H9 (cell line): ENCODE measurements at regions not wholly inside any gene's neighbourhood (a gene's known extent, or its start where the extent isn't known, plus 50 kb on each side); places are given as distances from the start of the nearest gene placed in this dataset.

Source experiments
- DNase-seq: peaks from one replicate; pipeline ENCODE4 v3.0.0-alpha.2; 2017
- H2AFZ ChIP-seq: one replicate; pipeline ENCODE4 v1.6.1; 2013; ENCODE audit warnings: mild to moderate bottlenecking, low read length, control low read depth, moderate library complexity
- H2AK5ac ChIP-seq: 2 replicates; pipeline ENCODE4 v1.6.1; 2013; ENCODE audit warnings: low read length, control low read depth, mixed read lengths; ENCODE audit not compliant: insufficient read length
- H2BK120ac ChIP-seq: one replicate; pipeline ENCODE4 v1.6.1; 2013; ENCODE audit warnings: low read depth, mild to moderate bottlenecking, low read length, control low read depth, inconsistent platforms; ENCODE audit not compliant: poor library complexity, severe bottlenecking
- H2BK12ac ChIP-seq: 2 replicates; pipeline ENCODE4 v1.6.1; 2013; ENCODE audit warnings: low read length, control low read depth, mixed read lengths, low read depth; ENCODE audit not compliant: insufficient read length
- H2BK15ac ChIP-seq: 2 replicates; pipeline ENCODE4 v1.6.1; 2013; ENCODE audit warnings: low read depth, low read length, control low read depth
- H2BK20ac ChIP-seq: one replicate; pipeline ENCODE4 v1.6.1; 2013; ENCODE audit warnings: low read depth, mild to moderate bottlenecking, low read length, control low read depth, inconsistent platforms; ENCODE audit not compliant: poor library complexity, severe bottlenecking
- H2BK5ac ChIP-seq: 2 replicates; pipeline ENCODE4 v1.6.1; 2013; ENCODE audit warnings: low read length, control low read depth, mixed read lengths; ENCODE audit not compliant: insufficient read length
- H3K14ac ChIP-seq: 2 replicates; pipeline ENCODE4 v1.6.1; 2013; ENCODE audit warnings: low read length, control low read depth; ENCODE audit not compliant: insufficient read depth
- H3K18ac ChIP-seq: 2 replicates; pipeline ENCODE4 v1.6.1; 2013; ENCODE audit warnings: low read depth, mild to moderate bottlenecking, mixed read lengths, low read length, control low read depth; ENCODE audit not compliant: insufficient read length
- H3K23ac ChIP-seq: 2 replicates; pipeline ENCODE4 v1.6.1; 2013; ENCODE audit warnings: low read length, control low read depth, mixed read lengths, low read depth; ENCODE audit not compliant: insufficient read length
- H3K23me2 ChIP-seq: 2 replicates; pipeline ENCODE4 v1.6.1; 2013; ENCODE audit warnings: low read depth, mild to moderate bottlenecking, mixed read lengths, low read length, control low read depth; ENCODE audit not compliant: insufficient read length, poor library complexity, severe bottlenecking
- H3K27ac ChIP-seq: 2 replicates; pipeline ENCODE4 v1.5.1; 2013; ENCODE audit warnings: low read length, control low read depth, mixed read lengths, low read depth; ENCODE audit not compliant: insufficient read length
- H3K27me3 ChIP-seq: 2 replicates; pipeline ENCODE4 v1.6.1; 2013; ENCODE audit warnings: low read length, control low read depth, inconsistent platforms; ENCODE audit not compliant: insufficient read depth
- H3K4ac ChIP-seq: 2 replicates; pipeline ENCODE4 v1.6.1; 2013; ENCODE audit warnings: low read depth, mild to moderate bottlenecking, control low read depth, inconsistent platforms, low read length, moderate library complexity
- H3K4me1 ChIP-seq: 2 replicates; pipeline ENCODE4 v1.6.1; 2013; ENCODE audit warnings: low read length, control low read depth, inconsistent platforms; ENCODE audit not compliant: insufficient read depth
- H3K4me2 ChIP-seq: 2 replicates; pipeline ENCODE4 v1.6.1; 2013; ENCODE audit warnings: low read length, control low read depth, mixed read lengths; ENCODE audit not compliant: insufficient read length, insufficient read depth
- H3K56ac ChIP-seq: 2 replicates; pipeline ENCODE4 v1.6.1; 2013; ENCODE audit warnings: low read depth, mild to moderate bottlenecking, mixed read lengths, low read length, control low read depth; ENCODE audit not compliant: insufficient read length
- H3K79me1 ChIP-seq: 2 replicates; pipeline ENCODE4 v1.6.1; 2013; ENCODE audit warnings: low read depth, mild to moderate bottlenecking, moderate library complexity, low read length, control low read depth, inconsistent platforms; ENCODE audit not compliant: insufficient read depth, poor library complexity, severe bottlenecking
- H3K79me2 ChIP-seq: 2 replicates; pipeline ENCODE4 v1.6.1; 2013; ENCODE audit warnings: low read length, control low read depth, inconsistent platforms; ENCODE audit not compliant: insufficient read depth
- H3K9ac ChIP-seq: 2 replicates; pipeline ENCODE4 v1.6.1; 2013; ENCODE audit warnings: low read length, control low read depth, mixed read lengths; ENCODE audit not compliant: insufficient read length; ENCODE audit errors: extremely low read depth
- H3K9me3 ChIP-seq: one replicate; pipeline ENCODE4 v1.6.1; 2013; ENCODE audit warnings: low read depth, low read length, inconsistent platforms; ENCODE audit not compliant: control insufficient read depth
- H3T11ph ChIP-seq: one replicate; pipeline ENCODE4 v1.6.1; 2013; ENCODE audit warnings: mild to moderate bottlenecking, low read length, control low read depth, inconsistent platforms
- H4K20me1 ChIP-seq: one replicate; pipeline ENCODE4 v1.6.1; 2013; ENCODE audit not compliant: control insufficient read depth, insufficient read length, insufficient read depth
- H4K5ac ChIP-seq: 2 replicates; pipeline ENCODE4 v1.6.1; 2013; ENCODE audit warnings: low read depth, mild to moderate bottlenecking, mixed read lengths, low read length, control low read depth; ENCODE audit not compliant: insufficient read length
- H4K8ac ChIP-seq: replicated peaks from 2 replicates; pipeline ENCODE4 v1.6.1; 2013; ENCODE audit warnings: low read length, control low read depth, mixed read lengths, low read depth; ENCODE audit not compliant: insufficient read length
- H4K91ac ChIP-seq: 2 replicates; pipeline ENCODE4 v1.6.1; 2013; ENCODE audit warnings: low read depth, mild to moderate bottlenecking, moderate library complexity, mixed read lengths, low read length, control low read depth; ENCODE audit not compliant: insufficient read length
- H3K27ac Mint-ChIP-seq, 3 experiments: 2 replicates in 2 of 3; 3 replicates in 1 of 3; pipeline ENCODE4 v1.8.0; 2020 to 2021; ENCODE audit warnings: mixed read lengths in 3 of 3, mild to moderate bottlenecking in 1 of 3, moderate library complexity in 1 of 3
- H3K27me3 Mint-ChIP-seq: 2 replicates; pipeline ENCODE4 v1.8.0; 2021; ENCODE audit warnings: low read depth, mild to moderate bottlenecking, moderate library complexity, mixed read lengths
- H3K36me3 Mint-ChIP-seq, 3 experiments: 2 replicates in 2 of 3; 3 replicates in 1 of 3; pipeline ENCODE4 v1.8.0; 2020 to 2021; ENCODE audit warnings: low read depth in 3 of 3, mixed read lengths in 3 of 3; ENCODE audit not compliant: insufficient read depth in 1 of 3
- H3K4me1 Mint-ChIP-seq, 2 experiments: 2 replicates each; pipeline ENCODE4 v1.8.0; 2020; ENCODE audit warnings: mixed read lengths in 2 of 2
- H3K4me3 Mint-ChIP-seq, 2 experiments: 2 replicates in 1 of 2; 3 replicates in 1 of 2; pipeline ENCODE4 v1.8.0; 2020 to 2021; ENCODE audit warnings: mild to moderate bottlenecking in 2 of 2, mixed read lengths in 2 of 2, moderate library complexity in 1 of 2
- H3K9me3 Mint-ChIP-seq, 2 experiments: 2 replicates in 1 of 2; 3 replicates in 1 of 2; pipeline ENCODE4 v1.8.0; 2020; ENCODE audit warnings: mild to moderate bottlenecking in 2 of 2, mixed read lengths in 2 of 2, moderate library complexity in 1 of 2
- CTCF ChIP-seq: fragments of 200-600 bp; sonication (generic); conservative IDR thresholded peaks from 3 replicates; pipeline ENCODE4 v1.8.0; 2021; ENCODE audit warnings: antibody characterized with exemption, mild to moderate bottlenecking
- WGBS: extraction: QIAGEN DNeasy Blood & Tissue Kit; methylation state at CpG from one replicate; pipeline ENCODE4 v1.1.7; 2013; ENCODE audit warnings: missing lambda C conversion rate, low lambda C conversion rate, mixed read lengths; ENCODE audit not compliant: insufficient read length; ENCODE audit errors: extremely low coverage; 5-methylcytosine and 5-hydroxymethylcytosine counted together

GRCh38 chr17:70323269-70323668, 153.9 kb downstream of the KCNJ2 start:
- no peak overlapping the region for H4K5ac ChIP-seq
- H4K8ac ChIP-seq = no peak overlapping the region
- no peak overlapping the region for H3K56ac ChIP-seq
- H3K27ac Mint-ChIP-seq = no peak overlapping the region
- H3K27me3 Mint-ChIP-seq = no peaks in the 10 kb centered on the region
- H3K4me2 ChIP-seq = no peak overlapping the region
- H3T11ph ChIP-seq = no peak overlapping the region
- no peaks in the 10 kb centered on the region for H4K20me1 ChIP-seq
- no peak overlapping the region for H3K9ac ChIP-seq
- H3K36me3 Mint-ChIP-seq = no peaks in the 10 kb centered on the region; a peak in 1 of 7 replicates
- H3K4me1 ChIP-seq = no peaks in the 10 kb centered on the region; the same call in 1 of the 2 replicates
- H3K27ac ChIP-seq = no peak overlapping the region
- H3K18ac ChIP-seq = no peak overlapping the region
- H3K14ac ChIP-seq = no peak overlapping the region
- H2BK15ac ChIP-seq = no peak overlapping the region
- no peak overlapping the region for H3K4ac ChIP-seq
- H2BK120ac ChIP-seq = no peak overlapping the region
- H3K9me3 Mint-ChIP-seq = no peaks in the 10 kb centered on the region
- H3K79me1 ChIP-seq = no peaks in the 10 kb centered on the region
- no peak overlapping the region for H2BK20ac ChIP-seq
- no peak for DNase-seq
- H3K79me2 ChIP-seq = no peaks in the 10 kb centered on the region
- no peak overlapping the region for H4K91ac ChIP-seq
- no CpG with 5 or more reads among the region's 2 CpGs for WGBS
- no peak overlapping the region for H2BK5ac ChIP-seq
- no peak overlapping the region for H2BK12ac ChIP-seq
- H3K4me3 Mint-ChIP-seq = no peak overlapping the region
- no peak overlapping the region for H3K23ac ChIP-seq
- no peak for TF ChIP-seq CTCF
- no peak overlapping the region for H2AK5ac ChIP-seq
- no peak overlapping the region for H2AFZ ChIP-seq
- no peaks in the 10 kb centered on the region for H3K9me3 ChIP-seq
- H3K4me1 Mint-ChIP-seq = no peaks in the 10 kb centered on the region; a peak in 1 of 4 replicates
- H3K23me2 ChIP-seq = no peaks in the 10 kb centered on the region
- no peaks in the 10 kb centered on the region for H3K27me3 ChIP-seq
